Karpas-422 (cell line): ENCODE measurements at regions not wholly inside any gene's neighbourhood (a gene's known extent, or its start where the extent isn't known, plus 50 kb on each side); places are given as distances from the start of the nearest gene placed in this dataset.

Source experiments
- DNase-seq: peaks from one replicate; pipeline ENCODE4 v3.0.0-alpha.2; 2015
- H2AFZ ChIP-seq: fragments of 200-600 bp; sonication (generic); 2 replicates; pipeline ENCODE4 v1.6.1; 2014; ENCODE audit warnings: antibody characterized with exemption, low read length, mixed read lengths
- H3K27ac ChIP-seq: fragments of 200-600 bp; sonication (generic); 2 replicates; pipeline ENCODE4 v1.5.1; 2014; ENCODE audit warnings: mild to moderate bottlenecking, low read length, moderate library complexity
- H3K27me3 ChIP-seq: fragments of 200-600 bp; sonication (generic); 2 replicates; pipeline ENCODE4 v1.6.1; 2014; ENCODE audit warnings: low read length, mixed read lengths
- H3K36me3 ChIP-seq: fragments of 200-600 bp; sonication (generic); 2 replicates; pipeline ENCODE4 v1.6.1; 2014; ENCODE audit warnings: low read length, mixed read lengths; ENCODE audit not compliant: insufficient read depth
- H3K4me1 ChIP-seq: fragments of 200-600 bp; sonication (generic); 2 replicates; pipeline ENCODE4 v1.6.1; 2014; ENCODE audit warnings: mild to moderate bottlenecking, low read length, mixed read lengths
- H3K4me2 ChIP-seq: fragments of 200-600 bp; sonication (generic); 2 replicates; pipeline ENCODE4 v1.6.1; 2014; ENCODE audit warnings: low read length, low read depth, mild to moderate bottlenecking; ENCODE audit not compliant: poor library complexity, severe bottlenecking
- H3K4me3 ChIP-seq: fragments of 200-600 bp; sonication (generic); 2 replicates; pipeline ENCODE4 v1.5.1; 2014; ENCODE audit warnings: mild to moderate bottlenecking, antibody characterized with exemption, low read length, mixed read lengths
- H3K79me2 ChIP-seq: fragments of 200-600 bp; sonication (generic); 2 replicates; pipeline ENCODE4 v1.6.1; 2014; ENCODE audit warnings: mild to moderate bottlenecking, low read length, mixed read lengths
- H3K9ac ChIP-seq: fragments of 200-600 bp; sonication (generic); 2 replicates; pipeline ENCODE4 v1.6.0; 2014; ENCODE audit warnings: low read length
- H3K9me2 ChIP-seq: fragments of 200-600 bp; sonication (generic), shearing (Covaris generic); replicated peaks from 2 replicates; pipeline ENCODE4 v1.6.0; 2014; ENCODE audit warnings: mild to moderate bottlenecking, low read length, moderate library complexity; ENCODE audit not compliant: insufficient read depth
- H3K9me3 ChIP-seq: fragments of 300-700, 200-600 bp; sonication (generic); 2 replicates; pipeline ENCODE4 v1.6.1; 2014; ENCODE audit warnings: low read length, mixed read lengths
- H4K20me1 ChIP-seq: fragments of 200-600 bp; sonication (generic); 2 replicates; pipeline ENCODE4 v1.6.1; 2014; ENCODE audit warnings: mild to moderate bottlenecking, antibody characterized with exemption, low read length, low read depth; ENCODE audit not compliant: insufficient read depth

DNA sequence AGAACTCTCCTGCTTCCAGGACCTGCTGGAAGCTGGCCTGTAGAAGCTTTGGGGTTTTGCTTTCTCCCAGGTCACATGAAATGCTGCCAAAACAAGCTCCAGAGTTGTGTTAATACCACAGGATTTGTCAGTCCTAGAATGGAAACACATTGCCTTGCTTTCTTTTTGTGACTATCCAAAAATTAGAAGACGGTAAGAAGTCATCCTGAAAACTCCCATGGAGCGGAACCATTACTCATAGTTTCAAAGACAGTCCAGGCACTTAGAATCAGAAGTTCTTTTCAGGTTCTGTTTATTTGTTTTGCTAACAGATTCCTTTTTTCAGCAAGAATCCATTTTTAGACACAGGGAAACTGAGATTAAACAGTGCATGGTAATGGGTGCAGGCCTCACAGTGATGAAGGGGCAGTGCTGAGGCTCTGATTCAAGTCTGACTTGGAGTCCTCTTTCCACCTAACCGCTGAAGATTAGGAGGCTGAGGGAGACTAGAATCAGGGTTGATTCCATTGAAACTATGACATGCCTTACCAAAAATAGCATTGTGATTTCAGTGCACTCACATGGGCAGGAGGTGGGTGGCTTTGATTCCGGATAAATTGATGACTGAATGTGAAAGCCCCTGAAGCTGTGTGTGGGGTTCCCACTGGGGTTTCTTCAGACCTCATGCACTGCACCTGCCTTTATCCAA, 72.2 kb upstream of the NAA20 start:
- no peak overlapping the region for H3K4me3 ChIP-seq
- no peak overlapping the region for H3K4me2 ChIP-seq
- H3K79me2 ChIP-seq = no peaks in the 10 kb centered on the region
- H3K9me3 ChIP-seq = no peaks in the 10 kb centered on the region
- no peak overlapping the region for H3K27ac ChIP-seq
- no peaks in the 10 kb centered on the region for H3K9me2 ChIP-seq
- no peaks in the 10 kb centered on the region for H4K20me1 ChIP-seq
- H2AFZ ChIP-seq = no peak overlapping the region
- no peaks in the 10 kb centered on the region for H3K27me3 ChIP-seq
- H3K9ac ChIP-seq = no peak overlapping the region
- DNase-seq = no peak
- no peaks in the 10 kb centered on the region; the same call in 1 of the 2 replicates for H3K4me1 ChIP-seq
- no peaks in the 10 kb centered on the region for H3K36me3 ChIP-seq

DNA sequence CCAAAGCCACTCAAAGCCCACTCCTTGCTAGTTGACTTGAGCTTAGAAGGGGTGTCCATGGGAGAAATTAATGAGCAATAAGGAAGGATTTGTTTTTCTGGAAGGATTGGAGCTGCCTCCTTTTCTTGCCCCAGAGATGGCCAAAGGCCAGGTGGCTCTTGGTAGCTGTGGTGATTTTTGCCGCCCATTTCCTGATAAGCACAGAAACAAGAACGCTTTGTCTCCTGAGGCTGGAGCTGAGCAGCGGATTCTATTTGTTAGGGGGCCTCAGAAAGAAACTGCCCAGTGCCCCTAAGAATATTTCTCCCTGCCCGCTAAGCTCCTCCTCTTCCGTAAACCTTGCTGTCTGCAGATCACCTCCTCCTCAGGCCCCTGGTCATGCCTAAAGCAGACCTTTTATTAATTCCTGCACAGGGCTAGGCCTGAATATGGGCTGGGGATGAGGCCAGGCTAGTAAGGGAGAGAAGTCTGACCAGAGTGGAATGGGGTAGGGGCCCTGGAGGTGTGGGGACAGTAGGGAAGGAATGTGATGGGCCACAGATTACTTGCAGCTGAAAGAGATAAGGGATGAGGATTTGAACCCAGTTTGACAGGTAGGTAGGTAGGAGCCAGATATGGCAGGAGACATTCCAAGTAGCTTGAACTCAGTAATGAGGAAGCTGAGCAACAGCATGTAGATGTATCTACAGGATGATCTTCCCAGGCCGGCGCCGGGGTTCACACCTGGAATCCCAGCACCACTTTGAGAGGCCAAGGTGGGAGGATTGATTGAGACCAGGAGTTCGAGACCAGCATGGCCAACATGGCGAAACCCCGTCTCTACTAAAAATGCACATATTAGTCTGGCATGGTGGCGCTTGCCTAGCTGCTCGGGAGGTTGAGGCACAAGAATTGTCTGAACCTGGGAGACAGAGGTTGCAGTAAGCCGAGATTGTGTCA, 71.2 kb upstream of the NAA20 start:
- Histone ChIP-seq H4K20me1 (no peaks in the 10 kb centered on the region), H3K79me2 (no peaks in the 10 kb centered on the region), H3K27ac (no peak overlapping the region), H3K4me2 (no peak overlapping the region), H3K4me3 (no peak overlapping the region), H3K9me3 (no peaks in the 10 kb centered on the region), H3K27me3 (no peaks in the 10 kb centered on the region), H3K9ac (no peak overlapping the region), H2AFZ (no peak overlapping the region), H3K4me1 (no peaks in the 10 kb centered on the region; the same call in 1 of the 2 replicates), H3K36me3 (no peaks in the 10 kb centered on the region), H3K9me2 (no peaks in the 10 kb centered on the region)
- DNase-seq = no peak

DNA sequence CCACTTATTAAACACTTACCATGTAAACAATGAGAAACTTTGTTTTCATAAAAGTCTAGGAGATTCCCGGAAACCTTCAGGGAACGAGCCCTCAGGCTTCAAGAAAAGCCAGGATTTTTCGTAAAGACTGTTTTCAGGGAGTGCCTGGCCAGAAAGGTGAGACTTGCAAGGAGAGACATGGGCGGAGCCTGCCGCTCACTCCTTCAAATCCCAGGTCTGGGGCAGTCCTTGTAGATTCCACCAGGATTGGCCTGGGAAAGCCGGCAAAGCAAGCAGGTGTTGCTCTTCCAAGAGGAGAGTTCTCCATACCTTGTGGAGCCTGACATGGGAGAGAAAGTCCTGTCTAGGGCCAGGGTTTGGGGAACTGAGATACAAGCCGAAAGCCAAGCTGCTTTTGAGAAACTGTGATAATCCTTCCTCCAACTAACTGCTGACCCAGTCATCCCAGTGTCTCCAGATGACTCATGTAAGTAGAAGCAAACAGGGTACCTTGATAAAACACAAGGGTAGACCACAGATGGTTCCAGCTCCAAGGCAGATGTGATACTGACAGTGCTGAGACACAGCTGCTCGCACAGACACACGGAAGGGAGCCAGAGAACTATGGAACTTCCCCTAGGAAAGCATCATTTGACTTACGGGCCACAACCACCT, 69.4 kb upstream of the NAA20 start:
- Histone ChIP-seq H3K9ac (no peak overlapping the region), H3K4me1 (no peaks in the 10 kb centered on the region; the same call in 1 of the 2 replicates), H3K36me3 (no peaks in the 10 kb centered on the region), H3K4me2 (no peak overlapping the region), H3K27ac (no peak overlapping the region), H3K27me3 (no peaks in the 10 kb centered on the region), H3K9me3 (no peaks in the 10 kb centered on the region), H2AFZ (no peak overlapping the region), H3K79me2 (no peaks in the 10 kb centered on the region), H3K4me3 (no peak overlapping the region), H3K9me2 (no peaks in the 10 kb centered on the region), H4K20me1 (no peaks in the 10 kb centered on the region)
- DNase-seq = no peak

DNA sequence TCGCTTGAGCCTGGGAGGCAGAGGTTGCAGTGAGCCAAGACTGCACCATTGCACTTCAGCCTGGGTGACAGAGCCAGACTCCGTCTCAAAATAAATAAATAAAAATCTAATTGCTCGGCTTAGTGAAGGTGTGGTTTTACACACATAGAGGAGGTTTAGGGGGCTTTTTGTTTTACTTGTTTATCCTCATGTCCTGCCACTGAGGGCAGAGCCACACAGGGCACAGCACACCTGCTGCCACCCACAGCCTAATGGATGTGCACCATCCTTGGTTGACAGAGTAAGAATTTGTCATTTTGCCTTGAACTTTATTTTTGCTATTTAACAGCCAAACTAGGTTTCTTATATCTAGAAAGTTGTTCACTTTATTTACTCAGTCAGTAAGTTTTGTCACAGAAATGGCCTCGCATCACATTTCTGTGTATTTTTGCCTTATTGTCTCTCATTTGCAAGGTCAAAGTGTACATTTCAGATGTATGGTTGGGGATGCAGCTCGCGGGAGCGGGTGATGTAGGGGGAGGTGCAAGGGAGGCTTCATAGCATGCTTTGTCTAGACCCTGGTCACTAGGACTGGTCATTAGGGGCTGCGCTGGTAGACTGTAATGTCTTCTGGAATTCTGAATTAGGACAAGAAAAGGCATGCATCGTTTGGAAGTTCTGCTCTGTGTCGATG, 67.8 kb upstream of the NAA20 start:
- Histone ChIP-seq H3K4me2 (no peak overlapping the region), H3K9ac (no peak overlapping the region), H2AFZ (no peak overlapping the region), H3K4me1 (no peaks in the 10 kb centered on the region), H4K20me1 (no peaks in the 10 kb centered on the region), H3K27me3 (no peaks in the 10 kb centered on the region), H3K9me3 (no peaks in the 10 kb centered on the region), H3K9me2 (no peaks in the 10 kb centered on the region), H3K79me2 (no peaks in the 10 kb centered on the region), H3K27ac (no peak overlapping the region), H3K36me3 (no peaks in the 10 kb centered on the region), H3K4me3 (no peak overlapping the region)
- no peak for DNase-seq

DNA sequence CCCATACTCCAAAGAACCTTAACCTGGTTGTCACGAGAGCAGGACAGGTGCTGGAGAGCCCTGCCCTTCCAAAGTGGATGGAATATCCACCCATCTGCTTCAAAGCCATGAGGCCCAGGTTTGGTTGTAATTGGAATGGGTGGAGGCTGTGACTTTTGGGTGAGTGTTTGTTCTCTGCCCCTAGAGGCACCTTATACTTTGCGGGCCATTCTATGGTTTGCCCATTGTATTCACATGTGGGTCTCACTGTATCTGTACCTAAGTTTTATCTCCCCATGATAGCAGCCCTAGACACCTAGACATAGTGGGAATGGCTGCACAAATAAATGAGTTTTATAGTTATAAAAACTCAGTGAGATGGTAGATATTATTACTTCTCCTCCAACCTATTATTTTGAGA, 67.1 kb upstream of the NAA20 start:
- DNase-seq = no peak
- Histone ChIP-seq H3K9me3 (no peaks in the 10 kb centered on the region), H3K9ac (no peak overlapping the region), H4K20me1 (no peaks in the 10 kb centered on the region), H3K4me1 (no peaks in the 10 kb centered on the region), H2AFZ (no peak overlapping the region), H3K79me2 (no peaks in the 10 kb centered on the region), H3K9me2 (no peaks in the 10 kb centered on the region), H3K36me3 (no peaks in the 10 kb centered on the region), H3K27me3 (no peaks in the 10 kb centered on the region), H3K4me3 (no peak overlapping the region), H3K4me2 (no peak overlapping the region), H3K27ac (no peak overlapping the region)

DNA sequence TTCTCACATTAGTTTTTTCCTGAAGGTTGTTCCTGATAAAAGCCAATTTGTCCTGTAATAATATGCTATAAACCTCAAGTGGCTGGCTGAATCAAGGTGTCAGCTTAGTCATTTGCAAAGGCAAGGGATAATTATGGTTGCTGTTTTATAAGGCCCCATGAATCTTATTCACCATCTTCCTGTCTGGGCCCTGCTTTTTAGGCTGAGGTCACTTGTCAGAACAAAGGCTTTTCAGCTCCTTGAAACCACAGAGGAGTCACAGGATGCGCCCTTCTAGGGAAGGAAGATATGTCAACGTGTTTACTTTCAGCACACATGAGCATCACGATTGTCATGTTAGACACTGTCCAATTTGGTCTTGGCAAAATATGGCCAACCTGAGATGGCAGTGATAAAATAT, 64.8 kb upstream of the NAA20 start:
- H3K36me3 ChIP-seq = no peaks in the 10 kb centered on the region
- H3K27ac ChIP-seq = no peak overlapping the region
- H3K9ac ChIP-seq = no peak overlapping the region
- H2AFZ ChIP-seq = no peak overlapping the region
- H3K79me2 ChIP-seq = no peaks in the 10 kb centered on the region
- H3K9me3 ChIP-seq = no peaks in the 10 kb centered on the region
- no peaks in the 10 kb centered on the region for H3K27me3 ChIP-seq
- H3K9me2 ChIP-seq = no peaks in the 10 kb centered on the region
- no peaks in the 10 kb centered on the region for H3K4me1 ChIP-seq
- H3K4me3 ChIP-seq = no peak overlapping the region
- DNase-seq = no peak
- H4K20me1 ChIP-seq = no peaks in the 10 kb centered on the region
- no peak overlapping the region for H3K4me2 ChIP-seq

DNA sequence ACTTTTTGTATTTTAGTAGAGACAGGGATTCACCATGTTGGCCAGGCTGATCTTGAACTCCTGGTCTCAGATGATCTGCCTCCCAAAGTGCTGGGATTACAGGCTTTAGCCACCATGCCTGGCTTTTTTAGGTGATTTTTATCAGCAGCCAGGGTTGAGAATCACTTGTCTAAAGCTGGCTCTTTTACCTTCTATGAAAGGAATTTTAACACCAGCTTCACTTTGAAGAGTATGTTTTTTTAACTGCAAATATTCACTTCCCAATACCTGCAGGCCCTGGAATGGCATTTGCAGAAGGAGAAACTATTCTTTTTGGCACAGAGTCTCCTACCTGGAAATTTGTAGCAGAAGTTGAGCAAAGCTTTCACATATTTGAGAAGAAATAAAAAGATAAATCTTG, 63.6 kb upstream of the NAA20 start:
- Histone ChIP-seq H3K36me3 (no peaks in the 10 kb centered on the region), H3K79me2 (no peaks in the 10 kb centered on the region), H3K27me3 (no peaks in the 10 kb centered on the region), H2AFZ (no peak overlapping the region), H3K4me1 (no peaks in the 10 kb centered on the region), H4K20me1 (no peaks in the 10 kb centered on the region), H3K9me3 (no peaks in the 10 kb centered on the region), H3K27ac (no peak overlapping the region), H3K4me2 (no peak overlapping the region), H3K4me3 (no peak overlapping the region), H3K9me2 (no peaks in the 10 kb centered on the region), H3K9ac (no peak overlapping the region)
- DNase-seq = no peak

DNA sequence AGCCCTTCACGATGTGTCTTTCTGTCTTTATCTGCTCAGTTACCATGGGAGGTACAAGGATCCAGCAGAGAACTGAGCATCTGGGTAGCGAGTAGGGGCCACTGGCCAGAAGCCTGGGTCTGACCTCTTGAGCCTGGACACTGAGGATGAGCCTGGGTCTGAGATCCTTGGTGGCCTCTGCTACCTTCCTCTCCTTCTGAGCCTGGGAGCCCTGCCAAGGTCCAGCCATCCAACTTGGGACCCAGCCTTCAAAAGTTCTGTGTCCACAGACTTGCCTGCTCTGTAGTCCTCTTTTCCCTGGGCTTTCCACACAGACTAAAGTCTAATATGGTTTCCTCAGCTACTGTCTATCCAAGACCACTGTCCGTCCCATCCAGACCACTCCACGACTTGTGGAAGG, 60.2 kb upstream of the NAA20 start:
- no peaks in the 10 kb centered on the region for H3K27me3 ChIP-seq
- no peaks in the 10 kb centered on the region for H3K36me3 ChIP-seq
- H4K20me1 ChIP-seq = no peaks in the 10 kb centered on the region
- H2AFZ ChIP-seq = no peak overlapping the region
- no peaks in the 10 kb centered on the region for H3K79me2 ChIP-seq
- H3K9ac ChIP-seq = no peak overlapping the region
- no peaks in the 10 kb centered on the region for H3K9me2 ChIP-seq
- H3K4me1 ChIP-seq = peaks cover 6% of the 10 kb centered on the region
- no peak overlapping the region for H3K27ac ChIP-seq
- no peak for DNase-seq
- H3K9me3 ChIP-seq = no peaks in the 10 kb centered on the region
- no peak overlapping the region for H3K4me3 ChIP-seq
- H3K4me2 ChIP-seq = no peak overlapping the region
